GM19035 (cell line): ENCODE measurements at regions not wholly inside any gene's neighbourhood (a gene's known extent, or its start where the extent isn't known, plus 50 kb on each side); places are given as distances from the start of the nearest gene placed in this dataset.

Experiments
- ATAC-seq: cut with Tn5 transposase; IDR thresholded peaks from one replicate; pipeline ENCODE4 v1.9.1; 2021; ENCODE audit not compliant: unreplicated experiment

GRCh38 chr13:103862525-103862924 lies 796.3 kb upstream of the SLC10A2 start:
- no peak for ATAC-seq

GRCh38 chr13:103859952-103860351 lies 793.7 kb upstream of the SLC10A2 start:
- no peak for ATAC-seq

GRCh38 chr13:103852036-103852435 lies 785.8 kb upstream of the SLC10A2 start:
- ATAC-seq = no peak

GRCh38 chr13:103844471-103844870 lies 778.3 kb upstream of the SLC10A2 start:
- ATAC-seq = no peak

- ATAC-seq = no peak
These were observed 773.2 kb upstream of the SLC10A2 start for GRCh38 chr13:103839460-103839859.

GRCh38 chr13:103835052-103835451 lies 768.8 kb upstream of the SLC10A2 start:
- no peak for ATAC-seq

GRCh38 chr13:103833294-103833852 lies 767.2 kb upstream of the SLC10A2 start:
- no peak for ATAC-seq

- no peak for ATAC-seq
These were observed 749.4 kb upstream of the SLC10A2 start for GRCh38 chr13:103815619-103816018.

GRCh38 chr13:103812971-103813370 lies 746.8 kb upstream of the SLC10A2 start:
- ATAC-seq = no peak

- ATAC-seq = no peak
These were observed 746.3 kb upstream of the SLC10A2 start for GRCh38 chr13:103812558-103812957.

- no peak for ATAC-seq
These were observed 743.8 kb upstream of the SLC10A2 start for GRCh38 chr13:103810026-103810425.

GRCh38 chr13:103805771-103806170 lies 739.6 kb upstream of the SLC10A2 start:
- ATAC-seq = no peak

- ATAC-seq = no peak
These were observed 737.1 kb upstream of the SLC10A2 start for GRCh38 chr13:103803349-103803748.

- ATAC-seq = no peak
These were observed 732.8 kb upstream of the SLC10A2 start for GRCh38 chr13:103799028-103799427.

GRCh38 chr13:103795892-103796478 lies 729.8 kb upstream of the SLC10A2 start:
- ATAC-seq = no peak

GRCh38 chr13:103794526-103794925 lies 728.3 kb upstream of the SLC10A2 start:
- ATAC-seq = no peak

- no peak for ATAC-seq
These were observed 721.9 kb upstream of the SLC10A2 start for GRCh38 chr13:103788061-103788652.

GRCh38 chr13:103772576-103772975 lies 706.4 kb upstream of the SLC10A2 start:
- ATAC-seq = no peak

GRCh38 chr13:103762523-103762922 lies 696.3 kb upstream of the SLC10A2 start:
- no peak for ATAC-seq

- no peak for ATAC-seq
These were observed 693.1 kb upstream of the SLC10A2 start for GRCh38 chr13:103759361-103759760.

- no peak for ATAC-seq
These were observed 692.0 kb upstream of the SLC10A2 start for GRCh38 chr13:103758222-103758621.

- no peak for ATAC-seq
These were observed 691.1 kb upstream of the SLC10A2 start for GRCh38 chr13:103757361-103757760.

GRCh38 chr13:103754783-103755182 lies 688.6 kb upstream of the SLC10A2 start:
- ATAC-seq = no peak
